ENCODE measurements at regions not wholly inside any gene's neighbourhood (a gene's known extent, or its start where the extent isn't known, plus 50 kb on each side); places are given as distances from the start of the nearest gene placed in this dataset.

DNA sequence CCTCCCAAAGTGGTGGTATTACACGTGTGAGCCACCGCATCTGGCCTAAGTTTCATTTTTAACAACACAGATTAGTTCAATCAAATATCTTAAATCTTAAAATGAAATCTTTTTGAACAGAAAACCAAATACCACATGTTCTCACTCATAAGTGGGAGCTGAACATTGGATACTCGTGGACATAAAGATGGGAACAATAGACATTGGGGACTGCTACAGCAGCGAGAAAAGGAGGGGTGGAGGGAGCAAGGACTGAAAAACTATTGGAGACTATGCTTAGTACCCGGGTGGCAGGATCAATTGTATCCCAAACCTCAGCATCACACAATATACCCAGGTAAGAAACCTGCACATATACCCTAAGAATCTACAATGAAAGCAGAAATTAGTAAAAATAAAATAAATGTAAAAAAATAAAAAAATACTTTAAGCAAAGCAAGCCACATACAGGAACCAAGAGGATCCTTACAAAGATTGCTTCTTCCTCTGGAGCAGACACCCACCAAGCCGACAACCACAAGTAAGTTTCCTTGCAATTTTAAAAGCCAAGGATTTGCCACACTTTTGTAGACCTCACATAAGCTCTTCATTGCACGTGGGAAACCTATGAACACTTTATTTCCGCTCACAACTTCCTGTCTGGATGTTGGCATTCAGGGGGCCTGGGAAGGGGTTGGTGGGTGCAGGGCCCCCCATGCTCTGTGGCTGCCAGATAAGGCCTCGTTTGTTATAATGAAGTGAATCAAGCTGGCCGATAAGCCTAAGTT, 147.9 kb downstream of the MYCN start:
- no peak overlapping the region for H2BK5ac ChIP-seq (ENCODE audit: low read depth, low read length)
- FAIRE-seq = no peak
- H3K23ac ChIP-seq (ENCODE audit: insufficient read length) = no peak overlapping the region
- no peak overlapping the region for H3K4ac ChIP-seq (replicated peaks; ENCODE audit: insufficient read length, low read depth, low read length)
- no peaks in the 10 kb centered on the region for H4K20me1 ChIP-seq (replicated peaks in 1 of 2; ENCODE audit: control insufficient read depth in 1 of 2, insufficient read depth in 2 of 2, low read length in 2 of 2)
- no peak overlapping the region for H3K14ac ChIP-seq (ENCODE audit: insufficient read length)
- 0 out of 2 replicates have a peak overlapping the region, but pooled peaks have one; percentile 90 for H2BK20ac ChIP-seq (ENCODE audit: low read length)
- no peaks in the 10 kb centered on the region for H3K23me2 ChIP-seq (ENCODE audit: low read depth, low read length)
- H2BK15ac ChIP-seq (ENCODE audit: low read length) = no peak overlapping the region
- no peak overlapping the region for H2BK120ac ChIP-seq (replicated peaks; ENCODE audit: low read depth, low read length)
- no peak overlapping the region for H3K4me3 ChIP-seq (ENCODE audit: extremely low read depth in 1 of 4, insufficient read depth in 2 of 4, low read depth in 3 of 4, low read length in 4 of 4)
- no peak overlapping the region for H4K5ac ChIP-seq (ENCODE audit: insufficient read length, low read depth, low read length)
- no peak overlapping the region for H4K91ac ChIP-seq (replicated peaks; ENCODE audit: insufficient read length, low read length)
- H3K79me2 ChIP-seq (ENCODE audit: control insufficient read depth in 1 of 2, insufficient read depth in 2 of 2, low read length in 2 of 2) = no peaks in the 10 kb centered on the region
- WGBS, 2 experiments (ENCODE audit: extremely low coverage in 1 of 2, insufficient coverage in 1 of 2, insufficient read length in 1 of 2, insufficient replicate concordance in 2 of 2, low coverage in 1 of 2, low lambda C conversion rate in 2 of 2, missing lambda C conversion rate in 1 of 2) = 88% methylated on average over 10 of the region's 10 CpGs; no CpG with 5 or more reads in 1 of the 2 experiments
- DNase-seq (ENCODE audit: low read depth in 1 of 2, low spot score in 2 of 2) = no peak
- H3K27me3 ChIP-seq (replicated peaks in 1 of 4; ENCODE audit: control insufficient read depth in 3 of 4, extremely low read depth in 1 of 4, insufficient read depth in 3 of 4, low read length in 3 of 4) = no peaks in the 10 kb centered on the region
- no peaks in the 10 kb centered on the region for H3K9me3 ChIP-seq (ENCODE audit: insufficient read depth in 2 of 2, low read depth in 1 of 2, low read length in 1 of 2)
- no peak overlapping the region for H4K8ac ChIP-seq (ENCODE audit: extremely low read depth, insufficient read depth, low read length)
- H3K9ac ChIP-seq (replicated peaks in 1 of 4; ENCODE audit: extremely low read depth in 1 of 4, low read depth in 3 of 4, low read length in 3 of 4) = no peak overlapping the region
- no peaks in the 10 kb centered on the region for H3K79me1 ChIP-seq (ENCODE audit: low read depth, low read length)
- H3K56ac ChIP-seq (replicated peaks; ENCODE audit: insufficient read length, low read depth, low read length) = no peak overlapping the region
- ChIA-PET POLR2A (ENCODE audit: partially characterized antibody) (interaction anchor here (1.3 kb wide), 1 partner anchor 16 kb away, joined by 4 read pairs; no protein-coding TSS in a partner anchor), CTCF (ENCODE audit: partially characterized antibody) (interaction anchor here (0.7 to 1.7 kb wide), 3 partner anchors 10 to 131 kb away, joined by 3 to 4 read pairs (median 4); no protein-coding TSS in a partner anchor)
- H3K27ac ChIP-seq (ENCODE audit: low read depth, low read length) = no peak overlapping the region
- no peaks in the 10 kb centered on the region for H3K4me1 ChIP-seq (replicated peaks in 1 of 4; ENCODE audit: control insufficient read depth in 3 of 4, insufficient read depth in 4 of 4, low read length in 3 of 4)
- H2BK12ac ChIP-seq (ENCODE audit: low read depth, low read length) = no peak overlapping the region
- no peaks in the 10 kb centered on the region for H3K36me3 ChIP-seq (ENCODE audit: control insufficient read depth in 2 of 4, insufficient read depth in 4 of 4, low read length in 3 of 4)
- H2AK5ac ChIP-seq (ENCODE audit: low read depth, low read length) = no peak overlapping the region
- H2AFZ ChIP-seq (ENCODE audit: low read length) = no peak overlapping the region
- no peak overlapping the region for H3K18ac ChIP-seq (ENCODE audit: extremely low read depth, low read length)
- no peak overlapping the region for H3K4me2 ChIP-seq (ENCODE audit: insufficient read depth in 1 of 2, low read depth in 2 of 2, low read length in 2 of 2)
- no peak for TF ChIP-seq KDM4A (IDR thresholded peaks at IDR 0.05; ENCODE audit: low read depth, low read length, severe bottlenecking)
- TF ChIP-seq SP4 (IDR thresholded peaks at IDR 0.05; ENCODE audit: low read length) = no peak
- TF ChIP-seq, protein P1, sequence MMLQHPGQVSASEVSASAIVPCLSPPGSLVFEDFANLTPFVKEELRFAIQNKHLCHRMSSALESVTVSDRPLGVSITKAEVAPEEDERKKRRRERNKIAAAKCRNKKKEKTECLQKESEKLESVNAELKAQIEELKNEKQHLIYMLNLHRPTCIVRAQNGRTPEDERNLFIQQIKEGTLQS (IDR thresholded peaks at IDR 0.05; ENCODE audit: insufficient read depth, low read depth, low read length) = no peak
- no peak for TF ChIP-seq EZH2 (IDR thresholded peaks at IDR 0.05; ENCODE audit: low read depth, low read length, severe bottlenecking)
- TF ChIP-seq MAX (IDR thresholded peaks at IDR 0.05) = no peak
- TF ChIP-seq EP300 (IDR thresholded peaks at IDR 0.05; ENCODE audit: borderline replicate concordance in 1 of 2, low read depth in 2 of 2, low read length in 2 of 2) = no peak
- TF ChIP-seq NANOG (IDR thresholded peaks at IDR 0.05; ENCODE audit: insufficient read depth, low read depth, low read length, poor library complexity, severe bottlenecking) = no peak
- no peak for TF ChIP-seq TBP (IDR thresholded peaks at IDR 0.05; ENCODE audit: low read depth, low read length)
- TF ChIP-seq JUN (IDR thresholded peaks at IDR 0.05; ENCODE audit: low read depth, low read length) = no peak
- no peak for TF ChIP-seq MAFK (IDR thresholded peaks at IDR 0.05; ENCODE audit: low read depth, low read length)
- no peak for TF ChIP-seq CHD1 (IDR thresholded peaks at IDR 0.05; ENCODE audit: low read depth, low read length)
- TF ChIP-seq BACH1 (IDR thresholded peaks at IDR 0.05; ENCODE audit: low read length) = no peak

All from H1 (cell line).